Panc1 (cell line): ENCODE measurements at regions not wholly inside any gene's neighbourhood (a gene's known extent, or its start where the extent isn't known, plus 50 kb on each side); places are given as distances from the start of the nearest gene placed in this dataset.

Source experiments
- ATAC-seq: fragments of 200-7000 bp; cut with Tn5 transposase; 2 replicates; pipeline ENCODE4 v1.9.1; 2020; ENCODE audit warnings: mild to moderate bottlenecking, moderate library complexity
- BruUV-seq: library from RNA; stranded (reverse); fragments of 400-500 nt; replicated peaks from 2 replicates; lab custom pipeline; 2021; lab: Mats Ljungman, UMichigan
- CTCF ChIA-PET: fragments of 300-600 bp; sonication (Branson Sonifier 250); formaldehyde crosslinking; loops from one replicate; lab custom pipeline; 2022; ENCODE audit warnings: antibody characterized with exemption; lab: Charles Lee
- POLR2A ChIA-PET: fragments of 300-600 bp; sonication (Branson Sonifier 250); formaldehyde crosslinking; loops from one replicate; lab custom pipeline; 2022; ENCODE audit warnings: antibody characterized with exemption; lab: Charles Lee
- DNase-seq: peaks from one replicate; pipeline ENCODE4 v3.0.0-alpha.2; 2010; ENCODE audit warnings: low read depth, low spot score
- H3K27ac ChIP-seq: 2 replicates; pipeline ENCODE4 v1.5.1; 2011; ENCODE audit warnings: mild to moderate bottlenecking, low read length, inconsistent platforms
- H3K27me3 ChIP-seq: fragments of 200-500 bp; sonication (Bioruptor generic); 2 replicates; pipeline ENCODE4 v1.6.0; 2014; ENCODE audit warnings: low read length, inconsistent platforms; ENCODE audit not compliant: control insufficient read depth, insufficient read depth
- H3K36me3 ChIP-seq: fragments of 200-500 bp; sonication (Bioruptor generic); 2 replicates; pipeline ENCODE4 v1.5.1; 2014; ENCODE audit warnings: inconsistent platforms, mild to moderate bottlenecking, low read length, moderate library complexity; ENCODE audit not compliant: control insufficient read depth, insufficient read depth
- H3K4me1 ChIP-seq: 2 replicates; pipeline ENCODE4 v1.5.1; 2011; ENCODE audit warnings: inconsistent platforms, mild to moderate bottlenecking, low read length, moderate library complexity; ENCODE audit not compliant: control insufficient read depth, insufficient read depth
- H3K4me3 ChIP-seq, 2 experiments: 2 replicates each; pipeline ENCODE4 v1.5.1; 2011 to 2012; ENCODE audit warnings: low read depth in 2 of 2, low read length in 2 of 2, mild to moderate bottlenecking in 2 of 2, inconsistent platforms in 1 of 2, moderate library complexity in 1 of 2
- H3K9me3 ChIP-seq: fragments of 200-500 bp; sonication (Bioruptor generic); 2 replicates; pipeline ENCODE4 v1.5.1; 2014; ENCODE audit warnings: low read depth, mild to moderate bottlenecking, inconsistent platforms, low read length, moderate library complexity; ENCODE audit not compliant: control insufficient read depth, insufficient read depth
- CTCF ChIP-seq: fragments of 450-650 bp; IDR thresholded peaks from 2 replicates; pipeline ENCODE4 v1.5.1; 2017; ENCODE audit warnings: mild to moderate bottlenecking
- POLR2AphosphoS5 ChIP-seq: IDR thresholded peaks from 2 replicates; pipeline ENCODE4 v1.6.1; 2012; ENCODE audit warnings: mild to moderate bottlenecking, low read depth, low read length, moderate library complexity
- REST ChIP-seq, 2 experiments: IDR thresholded peaks; 2 replicates each; pipeline ENCODE4 v1.6.1; 2011 to 2012; ENCODE audit warnings: low read depth in 2 of 2, control low read depth in 1 of 2, low read length in 1 of 2, mild to moderate bottlenecking in 1 of 2, moderate library complexity in 1 of 2; ENCODE audit not compliant: insufficient read depth in 1 of 2
- SIN3A ChIP-seq: IDR thresholded peaks from 2 replicates; pipeline ENCODE4 v1.6.1; 2012; ENCODE audit warnings: low read depth, mild to moderate bottlenecking, low read length, moderate library complexity, borderline replicate concordance; ENCODE audit not compliant: insufficient read depth
- TCF7L2 ChIP-seq: IDR thresholded peaks from 2 replicates; pipeline ENCODE4 v1.6.1; 2011; ENCODE audit warnings: mild to moderate bottlenecking, low read depth, low read length, inconsistent platforms
- in situ Hi-C: cut with HindIII; loops from 2 replicates; pipeline ENCODE4 v1.10.0; 2016; ENCODE audit warnings: low sequenced_read_pairs, low pct_unique_long_range_greater_than_20kb
- intact Hi-C: fragments of 100-400 bp; cut with micrococcal nuclease; formaldehyde crosslinking; loops from one replicate; pipeline ENCODE4 v1.10.0; 2022; ENCODE audit not compliant: unreplicated experiment

GRCh38 chr16:66128371-66128770 is 238.1 kb upstream of the CDH5 start:
- intact Hi-C loops, result no loop called here
- TF ChIP-seq SIN3A (no peak), REST (IDR thresholded peaks at IDR 0.05; ENCODE audit: insufficient read depth in 1 of 2, low read depth in 2 of 2, low read length in 1 of 2) (no peak), POLR2AphosphoS5 (no peak), CTCF (no peak), TCF7L2 (no peak)
- CTCF ChIA-PET, result no interaction called here
- in situ Hi-C loops, result no loop called here
- DNase-seq (no peak), ATAC-seq (no peak)
- Histone ChIP-seq H3K27ac (no peak overlapping the region), H3K9me3 (no peaks in the 10 kb centered on the region), H3K4me3 (no peak overlapping the region), H3K4me1 (no peaks in the 10 kb centered on the region), H3K27me3 (peaks cover 2% of the 10 kb centered on the region; the same call in 1 of the 2 replicates), H3K36me3 (no peaks in the 10 kb centered on the region)
- POLR2A ChIA-PET, result no interaction called here
- no TSS peak for BruUV-seq

- no TSS peak for BruUV-seq
- H3K4me1 ChIP-seq, result no peaks in the 10 kb centered on the region
- no peaks in the 10 kb centered on the region for H3K36me3 ChIP-seq
- intact Hi-C loops (no loop called here), in situ Hi-C loops (no loop called here)
- ChIA-PET POLR2A (no interaction called here), CTCF (no interaction called here)
- TF ChIP-seq CTCF (no peak), POLR2AphosphoS5 (no peak), SIN3A (no peak), REST (IDR thresholded peaks at IDR 0.05; ENCODE audit: insufficient read depth in 1 of 2, low read depth in 2 of 2, low read length in 1 of 2) (no peak), TCF7L2 (no peak)
- ATAC-seq (no peak), DNase-seq (no peak)
- H3K4me3 ChIP-seq, result no peak overlapping the region
- H3K27ac ChIP-seq, result no peak overlapping the region
- H3K9me3 ChIP-seq, result no peaks in the 10 kb centered on the region
- peaks cover 2% of the 10 kb centered on the region; the same call in 1 of the 2 replicates for H3K27me3 ChIP-seq
Measured at GRCh38 chr16:66127459-66128370, 238.8 kb upstream of the CDH5 start.
